Smooth muscle cell (in vitro differentiated cells): ENCODE measurements at regions not wholly inside any gene's neighbourhood (a gene's known extent, or its start where the extent isn't known, plus 50 kb on each side); places are given as distances from the start of the nearest gene placed in this dataset.

Source experiments
- DNase-seq: peaks from one replicate; lab custom pipeline; 2025; ENCODE audit not compliant: unreplicated experiment; lab: John Stamatoyannopoulos, UW
- H2AFZ ChIP-seq: fragments of 200-600 bp; sonication (generic); 2 replicates; pipeline ENCODE4 v1.6.0; 2016; ENCODE audit warnings: antibody characterized with exemption, low read depth, mild to moderate bottlenecking
- H3F3A ChIP-seq: fragments of 200-600 bp; sonication (generic); 2 replicates; pipeline ENCODE4 v1.6.0; 2017; ENCODE audit warnings: antibody characterized with exemption, low read depth
- H3K27ac ChIP-seq: fragments of 200-600 bp; sonication (generic); 2 replicates; pipeline ENCODE4 v1.5.1; 2016; ENCODE audit warnings: low read depth, mild to moderate bottlenecking
- H3K27me3 ChIP-seq: fragments of 200-600 bp; sonication (generic); 2 replicates; pipeline ENCODE4 v1.6.1; 2016; ENCODE audit warnings: low read depth, mild to moderate bottlenecking
- H3K36me3 ChIP-seq: fragments of 200-600 bp; sonication (generic); 2 replicates; pipeline ENCODE4 v1.5.1; 2016; ENCODE audit warnings: low read depth
- H3K4me1 ChIP-seq: fragments of 200-600 bp; sonication (generic); 2 replicates; pipeline ENCODE4 v1.5.1; 2016; ENCODE audit warnings: low read depth
- H3K4me2 ChIP-seq: fragments of 200-600 bp; sonication (generic); 2 replicates; pipeline ENCODE4 v1.6.0; 2016; ENCODE audit warnings: mild to moderate bottlenecking
- H3K4me3 ChIP-seq: fragments of 200-600 bp; sonication (generic); 2 replicates; pipeline ENCODE4 v1.5.1; 2016; ENCODE audit warnings: mild to moderate bottlenecking
- H3K79me2 ChIP-seq: fragments of 200-600 bp; sonication (generic); 2 replicates; pipeline ENCODE4 v1.6.0; 2016; ENCODE audit warnings: low read depth, mild to moderate bottlenecking
- H3K9ac ChIP-seq: fragments of 200-600 bp; sonication (generic); 2 replicates; pipeline ENCODE4 v1.6.0; 2016; ENCODE audit warnings: low read depth
- H3K9me3 ChIP-seq: fragments of 200-600 bp; sonication (generic); replicated peaks from 2 replicates; pipeline ENCODE4 v1.5.1; 2016; ENCODE audit warnings: low read depth
- H4K20me1 ChIP-seq: fragments of 200-600 bp; sonication (generic); 2 replicates; pipeline ENCODE4 v1.6.0; 2016; ENCODE audit warnings: low read depth
- WGBS: methylation state at CpG from one replicate; pipeline ENCODE4 v1.1.7; 2016; ENCODE audit warnings: low lambda C conversion rate; 5-methylcytosine and 5-hydroxymethylcytosine counted together
- TF ChIP-seq, protein P1 (sequence below): fragments of 200-600 bp; sonication (generic); IDR thresholded peaks from 2 replicates; pipeline ENCODE4 v1.5.1; 2017; ENCODE audit warnings: borderline replicate concordance, mild to moderate bottlenecking, antibody characterized with exemption; ENCODE audit not compliant: insufficient read depth, poor library complexity, severe bottlenecking

GRCh38 chr4:151854731-151855130 is 93.9 kb upstream of the GATB start:
- no peak overlapping the region for H2AFZ ChIP-seq
- H3K4me3 ChIP-seq = no peak overlapping the region
- H3K4me1 ChIP-seq = no peaks in the 10 kb centered on the region
- H3K79me2 ChIP-seq = no peaks in the 10 kb centered on the region
- no peak overlapping the region for H3K4me2 ChIP-seq
- H3K36me3 ChIP-seq = no peaks in the 10 kb centered on the region
- H3K27me3 ChIP-seq = peaks cover 4% of the 10 kb centered on the region
- no peak for DNase-seq
- no peak overlapping the region for H3K27ac ChIP-seq
- TF ChIP-seq, protein P1, sequence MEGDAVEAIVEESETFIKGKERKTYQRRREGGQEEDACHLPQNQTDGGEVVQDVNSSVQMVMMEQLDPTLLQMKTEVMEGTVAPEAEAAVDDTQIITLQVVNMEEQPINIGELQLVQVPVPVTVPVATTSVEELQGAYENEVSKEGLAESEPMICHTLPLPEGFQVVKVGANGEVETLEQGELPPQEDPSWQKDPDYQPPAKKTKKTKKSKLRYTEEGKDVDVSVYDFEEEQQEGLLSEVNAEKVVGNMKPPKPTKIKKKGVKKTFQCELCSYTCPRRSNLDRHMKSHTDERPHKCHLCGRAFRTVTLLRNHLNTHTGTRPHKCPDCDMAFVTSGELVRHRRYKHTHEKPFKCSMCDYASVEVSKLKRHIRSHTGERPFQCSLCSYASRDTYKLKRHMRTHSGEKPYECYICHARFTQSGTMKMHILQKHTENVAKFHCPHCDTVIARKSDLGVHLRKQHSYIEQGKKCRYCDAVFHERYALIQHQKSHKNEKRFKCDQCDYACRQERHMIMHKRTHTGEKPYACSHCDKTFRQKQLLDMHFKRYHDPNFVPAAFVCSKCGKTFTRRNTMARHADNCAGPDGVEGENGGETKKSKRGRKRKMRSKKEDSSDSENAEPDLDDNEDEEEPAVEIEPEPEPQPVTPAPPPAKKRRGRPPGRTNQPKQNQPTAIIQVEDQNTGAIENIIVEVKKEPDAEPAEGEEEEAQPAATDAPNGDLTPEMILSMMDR = no peak
- 90% methylated on average over 1 of the region's 1 CpG for WGBS
- H3F3A ChIP-seq = no peaks in the 10 kb centered on the region
- H3K9me3 ChIP-seq = no peaks in the 10 kb centered on the region
- no peaks in the 10 kb centered on the region for H4K20me1 ChIP-seq
- H3K9ac ChIP-seq = no peak overlapping the region

DNA sequence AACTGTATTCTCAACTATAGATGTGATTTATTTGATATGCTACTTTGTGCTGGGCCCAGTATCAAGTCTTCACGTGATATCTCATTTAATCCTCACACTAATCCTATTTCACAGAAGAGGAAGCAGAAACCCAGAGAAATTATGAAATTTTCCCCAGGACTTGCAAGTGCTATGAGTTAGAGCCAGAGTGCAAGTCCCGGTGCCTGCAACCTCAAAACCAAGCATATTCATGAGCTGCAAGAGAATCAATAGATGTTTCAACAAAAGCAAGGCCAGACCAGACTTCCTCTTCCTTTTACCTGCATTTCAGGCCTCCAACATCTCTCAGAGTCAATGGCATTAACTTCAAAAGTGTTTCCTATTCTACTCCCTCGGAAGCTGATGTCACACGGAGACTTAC is 92.2 kb upstream of the GATB start:
- no peaks in the 10 kb centered on the region for H3F3A ChIP-seq
- H3K27ac ChIP-seq = no peak overlapping the region
- H2AFZ ChIP-seq = no peak overlapping the region
- no peaks in the 10 kb centered on the region for H3K9me3 ChIP-seq
- no peak for DNase-seq
- H3K79me2 ChIP-seq = no peaks in the 10 kb centered on the region
- H3K27me3 ChIP-seq = no peaks in the 10 kb centered on the region
- H4K20me1 ChIP-seq = no peaks in the 10 kb centered on the region
- H3K9ac ChIP-seq = no peak overlapping the region
- no peaks in the 10 kb centered on the region for H3K36me3 ChIP-seq
- 63% methylated on average over 4 of the region's 4 CpGs for WGBS
- no peaks in the 10 kb centered on the region for H3K4me1 ChIP-seq
- TF ChIP-seq, protein P1 = no peak
- no peak overlapping the region for H3K4me2 ChIP-seq
- no peak overlapping the region for H3K4me3 ChIP-seq

GRCh38 chr4:151852202-151852601 is 91.4 kb upstream of the GATB start:
- Histone ChIP-seq H3K9ac (no peak overlapping the region), H3K9me3 (no peaks in the 10 kb centered on the region), H3K27me3 (no peaks in the 10 kb centered on the region), H4K20me1 (no peaks in the 10 kb centered on the region), H3K27ac (no peak overlapping the region), H3F3A (no peaks in the 10 kb centered on the region), H3K36me3 (no peaks in the 10 kb centered on the region), H3K4me2 (no peak overlapping the region), H3K79me2 (no peaks in the 10 kb centered on the region), H3K4me1 (no peaks in the 10 kb centered on the region), H2AFZ (no peak overlapping the region), H3K4me3 (no peak overlapping the region)
- TF ChIP-seq, protein P1 = no peak
- WGBS = 43% methylated on average over 2 of the region's 2 CpGs
- no peak for DNase-seq

DNA sequence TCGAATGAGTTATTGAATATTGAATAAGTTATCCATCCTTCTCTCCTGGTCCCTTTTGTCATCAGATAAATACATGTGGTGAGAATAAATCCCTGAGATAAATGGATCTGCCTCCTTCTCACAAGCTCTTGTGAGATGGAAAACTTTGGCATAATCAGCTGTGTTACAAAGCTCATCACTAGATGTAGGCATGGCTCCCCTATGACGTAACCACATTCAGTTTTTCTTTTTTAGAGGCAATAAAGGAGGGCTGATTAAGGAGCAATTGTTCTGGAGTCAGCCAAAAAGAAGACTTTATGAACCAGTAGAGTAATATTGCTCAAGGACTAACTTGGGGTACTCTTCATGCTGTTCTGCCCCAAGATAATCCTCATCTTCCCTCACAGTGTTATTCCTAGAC is 90.5 kb upstream of the GATB start:
- no peaks in the 10 kb centered on the region for H3K27me3 ChIP-seq
- no peak for DNase-seq
- no peaks in the 10 kb centered on the region for H3K9me3 ChIP-seq
- 97% methylated on average over 2 of the region's 2 CpGs for WGBS
- no peak overlapping the region for H2AFZ ChIP-seq
- H3K4me2 ChIP-seq = no peak overlapping the region
- no peaks in the 10 kb centered on the region for H4K20me1 ChIP-seq
- no peaks in the 10 kb centered on the region for H3K36me3 ChIP-seq
- no peaks in the 10 kb centered on the region for H3F3A ChIP-seq
- H3K4me1 ChIP-seq = no peaks in the 10 kb centered on the region
- TF ChIP-seq, protein P1 = no peak
- H3K4me3 ChIP-seq = no peak overlapping the region
- H3K9ac ChIP-seq = no peak overlapping the region
- H3K79me2 ChIP-seq = no peaks in the 10 kb centered on the region
- H3K27ac ChIP-seq = no peak overlapping the region
